ENCODE measurements at regions not wholly inside any gene's neighbourhood (a gene's known extent, or its start where the extent isn't known, plus 50 kb on each side); places are given as distances from the start of the nearest gene placed in this dataset.

GRCh38 chr6:8238773-8239683 is 136.7 kb upstream of the EEF1E1 start:
- H3K4me2 ChIP-seq (ENCODE audit: low read length) = no peak overlapping the region
- H3K4me3 ChIP-seq (ENCODE audit: low read depth, low read length) = no peak overlapping the region
- H3K9ac ChIP-seq = no peak overlapping the region
- H3K27ac ChIP-seq = no peak overlapping the region
- H3K4me1 ChIP-seq = no peaks in the 10 kb centered on the region
- H3K36me3 ChIP-seq (ENCODE audit: control insufficient read depth, insufficient read depth, low read length) = no peaks in the 10 kb centered on the region
- no peaks in the 10 kb centered on the region for H3K79me2 ChIP-seq
- no peak for TF ChIP-seq CTCF (IDR thresholded peaks at IDR 0.05)
- no peaks in the 10 kb centered on the region for H3K27me3 ChIP-seq (ENCODE audit: control insufficient read depth, insufficient read depth, low read length)
- no peaks in the 10 kb centered on the region for H3K9me3 ChIP-seq (ENCODE audit: control insufficient read depth, low read length)
- no peak overlapping the region for H2AFZ ChIP-seq

- H3K36me3 ChIP-seq (ENCODE audit: control insufficient read depth, insufficient read depth, low read length) = no peaks in the 10 kb centered on the region
- no peak overlapping the region for H3K9ac ChIP-seq
- no peaks in the 10 kb centered on the region for H3K79me2 ChIP-seq
- no peaks in the 10 kb centered on the region for H3K4me1 ChIP-seq
- no peak overlapping the region for H3K4me3 ChIP-seq (ENCODE audit: low read depth, low read length)
- H3K27me3 ChIP-seq (ENCODE audit: control insufficient read depth, insufficient read depth, low read length) = no peaks in the 10 kb centered on the region
- no peak for TF ChIP-seq CTCF (IDR thresholded peaks at IDR 0.05)
- H3K9me3 ChIP-seq (ENCODE audit: control insufficient read depth, low read length) = no peaks in the 10 kb centered on the region
- H2AFZ ChIP-seq = no peak overlapping the region
- H3K27ac ChIP-seq = no peak overlapping the region
- H3K4me2 ChIP-seq (ENCODE audit: low read length) = no peak overlapping the region
Measured at GRCh38 chr6:8237668-8238067, 135.3 kb upstream of the EEF1E1 start.

- H3K36me3 ChIP-seq (ENCODE audit: control insufficient read depth, insufficient read depth, low read length) = no peaks in the 10 kb centered on the region
- H3K27me3 ChIP-seq (ENCODE audit: control insufficient read depth, insufficient read depth, low read length) = no peaks in the 10 kb centered on the region
- H3K4me2 ChIP-seq (ENCODE audit: low read length) = no peak overlapping the region
- no peaks in the 10 kb centered on the region for H3K4me1 ChIP-seq
- H3K79me2 ChIP-seq = no peaks in the 10 kb centered on the region
- no peak for TF ChIP-seq CTCF (IDR thresholded peaks at IDR 0.05)
- no peak overlapping the region for H3K9ac ChIP-seq
- no peak overlapping the region for H3K4me3 ChIP-seq (ENCODE audit: low read depth, low read length)
- H3K27ac ChIP-seq = no peak overlapping the region
- H3K9me3 ChIP-seq (ENCODE audit: control insufficient read depth, low read length) = no peaks in the 10 kb centered on the region
- no peak overlapping the region for H2AFZ ChIP-seq
Measured at GRCh38 chr6:8236956-8237355, 134.6 kb upstream of the EEF1E1 start.

- Histone ChIP-seq H3K79me2 (no peaks in the 10 kb centered on the region), H3K36me3 (ENCODE audit: control insufficient read depth, insufficient read depth, low read length) (no peaks in the 10 kb centered on the region), H3K4me3 (ENCODE audit: low read depth, low read length) (no peak overlapping the region), H2AFZ (no peak overlapping the region), H3K27ac (no peak overlapping the region), H3K4me2 (ENCODE audit: low read length) (no peak overlapping the region), H3K9me3 (ENCODE audit: control insufficient read depth, low read length) (no peaks in the 10 kb centered on the region), H3K4me1 (no peaks in the 10 kb centered on the region), H3K9ac (no peak overlapping the region), H3K27me3 (ENCODE audit: control insufficient read depth, insufficient read depth, low read length) (no peaks in the 10 kb centered on the region)
- no peak for TF ChIP-seq CTCF (IDR thresholded peaks at IDR 0.05)
Measured at GRCh38 chr6:8234321-8234720, 132.0 kb upstream of the EEF1E1 start.

GRCh38 chr6:8231956-8232355 is 129.6 kb upstream of the EEF1E1 start:
- H3K27me3 ChIP-seq (ENCODE audit: control insufficient read depth, insufficient read depth, low read length) = no peaks in the 10 kb centered on the region
- H3K79me2 ChIP-seq = no peaks in the 10 kb centered on the region
- no peak overlapping the region for H3K9ac ChIP-seq
- H3K27ac ChIP-seq = no peak overlapping the region
- no peaks in the 10 kb centered on the region for H3K9me3 ChIP-seq (ENCODE audit: control insufficient read depth, low read length)
- H3K4me1 ChIP-seq = no peaks in the 10 kb centered on the region
- no peak overlapping the region for H3K4me3 ChIP-seq (ENCODE audit: low read depth, low read length)
- no peak overlapping the region for H3K4me2 ChIP-seq (ENCODE audit: low read length)
- TF ChIP-seq CTCF (IDR thresholded peaks at IDR 0.05) = no peak
- H3K36me3 ChIP-seq (ENCODE audit: control insufficient read depth, insufficient read depth, low read length) = no peaks in the 10 kb centered on the region
- no peak overlapping the region for H2AFZ ChIP-seq
